ENCODE measurements at regions not wholly inside any gene's neighbourhood (a gene's known extent, or its start where the extent isn't known, plus 50 kb on each side); places are given as distances from the start of the nearest gene placed in this dataset.

DNA sequence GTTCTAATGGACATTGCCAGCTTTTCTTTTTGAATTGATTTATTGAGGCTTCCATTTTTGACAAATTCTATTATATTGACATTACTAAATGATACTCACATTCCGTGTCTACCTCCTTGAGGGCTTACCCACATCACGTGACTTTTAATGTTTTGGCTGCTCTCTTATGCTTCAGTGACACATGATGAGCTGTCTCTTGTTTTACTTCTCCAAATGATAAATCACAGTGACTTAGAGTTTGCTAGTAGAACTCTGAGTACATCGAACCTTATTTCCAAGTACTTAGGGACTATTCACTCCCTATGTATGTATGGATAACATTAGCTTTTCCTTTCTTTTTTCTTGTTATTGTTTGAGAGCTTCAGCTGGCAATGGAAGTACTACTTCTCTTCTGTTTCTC is 169.8 kb upstream of the KCNN2 start:
- intact Hi-C loops (cut with DNase I): no loop called here
- DNase-seq: no peak
- Histone ChIP-seq H3K27me3 (ENCODE audit: insufficient read depth in 3 of 3, low read length in 2 of 3) (no peaks in the 10 kb centered on the region), H3K4me1 (no peaks in the 10 kb centered on the region), H3K9me3 (no peaks in the 10 kb centered on the region), H3K27ac (no peak overlapping the region), H3K4me3 (no peak overlapping the region), H3K36me3 (ENCODE audit: insufficient read depth in 1 of 2, low read depth in 1 of 2) (no peaks in the 10 kb centered on the region)
- WGBS, 3 donors: 71 to 89% (median 83%) methylated on average over 3 of the region's 3 CpGs
- TF ChIP-seq, protein P1, sequence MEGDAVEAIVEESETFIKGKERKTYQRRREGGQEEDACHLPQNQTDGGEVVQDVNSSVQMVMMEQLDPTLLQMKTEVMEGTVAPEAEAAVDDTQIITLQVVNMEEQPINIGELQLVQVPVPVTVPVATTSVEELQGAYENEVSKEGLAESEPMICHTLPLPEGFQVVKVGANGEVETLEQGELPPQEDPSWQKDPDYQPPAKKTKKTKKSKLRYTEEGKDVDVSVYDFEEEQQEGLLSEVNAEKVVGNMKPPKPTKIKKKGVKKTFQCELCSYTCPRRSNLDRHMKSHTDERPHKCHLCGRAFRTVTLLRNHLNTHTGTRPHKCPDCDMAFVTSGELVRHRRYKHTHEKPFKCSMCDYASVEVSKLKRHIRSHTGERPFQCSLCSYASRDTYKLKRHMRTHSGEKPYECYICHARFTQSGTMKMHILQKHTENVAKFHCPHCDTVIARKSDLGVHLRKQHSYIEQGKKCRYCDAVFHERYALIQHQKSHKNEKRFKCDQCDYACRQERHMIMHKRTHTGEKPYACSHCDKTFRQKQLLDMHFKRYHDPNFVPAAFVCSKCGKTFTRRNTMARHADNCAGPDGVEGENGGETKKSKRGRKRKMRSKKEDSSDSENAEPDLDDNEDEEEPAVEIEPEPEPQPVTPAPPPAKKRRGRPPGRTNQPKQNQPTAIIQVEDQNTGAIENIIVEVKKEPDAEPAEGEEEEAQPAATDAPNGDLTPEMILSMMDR (IDR thresholded peaks at IDR 0.05): no peak
- no peak for ATAC-seq

DNA sequence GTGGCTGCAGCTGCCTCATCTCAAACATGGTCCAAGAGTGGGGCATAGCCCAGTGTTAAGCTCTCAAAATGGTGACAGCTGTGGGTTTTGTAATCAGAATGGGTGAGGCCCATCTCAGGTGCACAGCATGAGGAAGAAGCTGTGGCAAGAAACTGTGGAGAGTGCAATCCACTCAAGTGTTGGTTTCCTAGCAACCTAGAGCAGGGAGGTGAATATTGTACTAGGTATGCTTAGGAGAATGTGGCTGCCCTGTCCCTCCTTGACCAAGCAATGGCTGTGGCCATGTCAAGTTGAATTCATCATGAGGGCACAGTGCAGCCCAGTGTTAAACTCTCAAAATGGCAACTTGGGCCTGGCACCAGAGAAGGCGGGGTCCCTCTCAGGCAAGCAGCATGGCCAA is 160.5 kb upstream of the KCNN2 start:
- Histone ChIP-seq H3K4me3 (no peak overlapping the region), H3K4me1 (no peaks in the 10 kb centered on the region), H3K9me3 (peaks cover 5% of the 10 kb centered on the region), H3K27me3 (ENCODE audit: insufficient read depth in 3 of 3, low read length in 2 of 3) (no peaks in the 10 kb centered on the region), H3K27ac (no peak overlapping the region), H3K36me3 (ENCODE audit: insufficient read depth in 1 of 2, low read depth in 1 of 2) (no peaks in the 10 kb centered on the region)
- TF ChIP-seq, protein P1 (IDR thresholded peaks at IDR 0.05): no peak
- intact Hi-C loops (cut with DNase I): no loop called here
- WGBS, 3 donors: 0 to 100% (median 79%) methylated on average over 1 of the region's 1 CpG
- no peak for DNase-seq
- ATAC-seq: no peak

DNA sequence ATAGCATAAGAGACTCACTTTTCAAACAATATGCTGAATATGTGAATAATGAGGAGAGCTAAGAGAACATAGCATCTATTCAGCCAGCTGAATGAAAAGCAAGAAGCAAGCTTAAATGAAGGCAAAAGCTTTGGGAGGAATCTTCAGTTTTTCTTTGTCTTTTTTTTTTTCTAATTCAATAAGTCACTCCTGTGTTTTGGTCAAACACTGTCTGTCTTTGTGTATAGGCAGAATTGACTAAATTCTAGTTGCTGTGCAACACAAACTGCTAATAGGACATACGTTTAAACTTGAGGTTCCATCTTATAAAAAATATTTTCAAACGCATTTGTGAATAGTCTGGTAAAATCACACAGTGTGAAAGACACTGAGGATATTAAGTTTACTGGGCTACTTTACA is 156.9 kb upstream of the KCNN2 start:
- Histone ChIP-seq H3K36me3 (ENCODE audit: insufficient read depth in 1 of 2, low read depth in 1 of 2) (no peaks in the 10 kb centered on the region), H3K4me1 (no peaks in the 10 kb centered on the region), H3K27me3 (ENCODE audit: insufficient read depth in 3 of 3, low read length in 2 of 3) (no peaks in the 10 kb centered on the region), H3K27ac (no peak overlapping the region), H3K4me3 (no peak overlapping the region), H3K9me3 (peaks cover 2% of the 10 kb centered on the region)
- 77 to 82% (median 80%) methylated on average over 2 of the region's 2 CpGs for WGBS, 3 donors
- TF ChIP-seq, protein P1 (IDR thresholded peaks at IDR 0.05): no peak
- intact Hi-C loops (cut with DNase I): no loop called here
- no peak for DNase-seq
- no peak for ATAC-seq

DNA sequence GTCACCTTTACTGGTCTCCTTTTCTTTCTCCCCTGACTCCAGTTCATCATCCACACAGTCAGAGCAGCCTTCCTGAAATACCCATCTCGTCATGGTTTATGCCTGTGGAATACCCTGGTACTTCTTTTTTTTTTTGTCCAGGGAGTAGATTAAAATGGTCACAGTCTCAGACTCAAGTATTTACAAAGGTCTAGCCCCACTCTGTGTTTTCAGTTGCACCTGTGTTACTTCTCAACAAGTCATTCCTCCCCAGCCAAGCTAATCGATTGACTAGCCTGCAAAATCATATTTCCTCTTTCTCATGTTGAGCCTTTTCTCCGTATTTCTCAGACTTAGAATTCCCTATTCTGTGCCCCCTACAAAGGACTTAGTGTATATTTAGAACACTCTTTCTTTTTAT is 155.2 kb upstream of the KCNN2 start:
- Histone ChIP-seq H3K4me1 (no peaks in the 10 kb centered on the region), H3K36me3 (ENCODE audit: insufficient read depth in 1 of 2, low read depth in 1 of 2) (no peaks in the 10 kb centered on the region), H3K27ac (no peak overlapping the region), H3K27me3 (ENCODE audit: insufficient read depth in 3 of 3, low read length in 2 of 3) (no peaks in the 10 kb centered on the region), H3K4me3 (no peak overlapping the region), H3K9me3 (no peaks in the 10 kb centered on the region)
- 71 to 77% (median 71%) methylated on average over 3 of the region's 3 CpGs for WGBS, 3 donors
- intact Hi-C loops (cut with DNase I): no loop called here
- TF ChIP-seq, protein P1 (IDR thresholded peaks at IDR 0.05): no peak
- DNase-seq (no peak), ATAC-seq (no peak)

DNA sequence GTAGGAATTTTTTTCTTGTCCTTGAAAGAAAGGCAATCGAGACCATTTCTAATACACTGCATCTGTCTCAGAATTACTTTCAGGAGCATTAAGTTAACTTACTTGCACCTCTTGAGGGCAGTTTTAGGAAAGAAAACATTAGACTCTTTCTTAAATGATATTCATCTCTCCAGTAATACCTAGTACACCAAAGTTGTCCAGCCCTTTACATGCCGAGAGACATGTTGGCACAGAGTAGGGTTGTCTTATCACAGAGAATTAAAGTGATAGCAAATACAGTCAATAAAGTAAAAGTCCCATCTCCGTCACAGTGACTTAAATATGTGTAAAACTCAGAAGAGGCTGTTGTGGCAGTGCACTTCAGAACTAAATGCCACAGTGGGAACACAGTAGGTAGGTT is 154.3 kb upstream of the KCNN2 start:
- Histone ChIP-seq H3K27me3 (ENCODE audit: insufficient read depth in 3 of 3, low read length in 2 of 3) (no peaks in the 10 kb centered on the region), H3K4me3 (no peak overlapping the region), H3K27ac (no peak overlapping the region), H3K9me3 (no peaks in the 10 kb centered on the region), H3K36me3 (ENCODE audit: insufficient read depth in 1 of 2, low read depth in 1 of 2) (no peaks in the 10 kb centered on the region), H3K4me1 (no peaks in the 10 kb centered on the region)
- intact Hi-C loops (cut with DNase I): no loop called here
- DNase-seq: no peak
- ATAC-seq: no peak
- 67 to 80% (median 75%) methylated on average over 3 of the region's 3 CpGs for whole genome bisulfite sequencing, 3 donors
- TF ChIP-seq, protein P1 (IDR thresholded peaks at IDR 0.05): no peak
